ENCODE measurements at regions not wholly inside any gene's neighbourhood (a gene's known extent, or its start where the extent isn't known, plus 50 kb on each side); places are given as distances from the start of the nearest gene placed in this dataset.

DNA sequence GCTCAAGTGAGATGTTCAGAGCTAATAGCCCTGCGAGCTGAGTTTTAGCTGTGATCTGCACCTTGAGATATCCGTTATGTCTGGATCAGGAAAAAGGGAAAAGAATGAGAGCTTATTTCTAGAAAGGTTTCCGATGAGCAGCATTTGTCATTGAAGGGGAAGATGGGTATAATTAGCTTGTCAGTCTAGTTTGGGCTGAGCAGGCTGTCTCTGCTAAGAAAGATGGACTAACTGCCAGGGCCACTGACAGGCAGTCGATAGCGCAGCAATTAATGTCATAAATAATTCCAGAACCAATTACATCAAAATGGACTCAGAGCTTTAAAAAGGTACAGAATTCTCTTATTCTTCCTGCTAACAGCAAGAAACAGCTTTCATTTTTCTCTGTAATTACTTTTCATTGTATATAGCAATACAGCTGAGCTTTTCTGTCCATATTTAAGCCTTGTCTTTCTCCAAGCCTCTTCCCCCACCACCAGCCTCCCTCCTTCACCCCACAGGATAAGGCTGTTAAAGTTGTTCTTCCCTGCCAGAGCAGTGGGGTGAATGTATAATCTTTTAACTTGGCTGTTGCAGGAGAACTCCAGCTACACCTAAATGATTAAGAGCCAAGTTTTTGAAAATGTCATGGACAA is 1006.5 kb downstream of the KCNMA1 start:
- H3K4me2 ChIP-seq (ENCODE audit: low read length), result no peak overlapping the region
- H3K9ac ChIP-seq, result no peak overlapping the region
- no peaks in the 10 kb centered on the region for H3K27me3 ChIP-seq (ENCODE audit: control insufficient read depth, insufficient read depth, low read length)

GRCh38 chr10:76628801-76629200 is 1008.8 kb downstream of the KCNMA1 start:
- H3K4me3 ChIP-seq (ENCODE audit: low read depth, low read length), result no peak overlapping the region
- no peak overlapping the region for H2AFZ ChIP-seq
- no peaks in the 10 kb centered on the region for H3K9me3 ChIP-seq (ENCODE audit: control insufficient read depth, low read length)
- no peaks in the 10 kb centered on the region for H3K79me2 ChIP-seq
- H3K36me3 ChIP-seq (ENCODE audit: control insufficient read depth, insufficient read depth, low read length), result no peaks in the 10 kb centered on the region
- TF ChIP-seq CTCF (IDR thresholded peaks at IDR 0.05), result no peak
- no peak overlapping the region for H3K27ac ChIP-seq
- no peak overlapping the region for H3K4me2 ChIP-seq (ENCODE audit: low read length)
- H3K27me3 ChIP-seq (ENCODE audit: control insufficient read depth, insufficient read depth, low read length), result no peaks in the 10 kb centered on the region
- H3K9ac ChIP-seq, result no peak overlapping the region
- H3K4me1 ChIP-seq, result no peaks in the 10 kb centered on the region

More for the DNA sequence above, 1006.5 kb downstream of the KCNMA1 start:
- Histone ChIP-seq H3K36me3 (ENCODE audit: control insufficient read depth, insufficient read depth, low read length) (no peaks in the 10 kb centered on the region), H3K27ac (no peak overlapping the region), H3K4me3 (ENCODE audit: low read depth, low read length) (no peak overlapping the region), H2AFZ (no peak overlapping the region), H3K9me3 (ENCODE audit: control insufficient read depth, low read length) (no peaks in the 10 kb centered on the region), H3K79me2 (no peaks in the 10 kb centered on the region), H3K4me1 (no peaks in the 10 kb centered on the region)
- no peak for TF ChIP-seq CTCF (IDR thresholded peaks at IDR 0.05)

GRCh38 chr10:76626386-76626785 is 1011.2 kb downstream of the KCNMA1 start:
- H3K79me2 ChIP-seq, result no peaks in the 10 kb centered on the region
- H3K4me3 ChIP-seq (ENCODE audit: low read depth, low read length), result no peak overlapping the region
- H3K4me2 ChIP-seq (ENCODE audit: low read length), result no peak overlapping the region
- no peak for TF ChIP-seq CTCF (IDR thresholded peaks at IDR 0.05)
- H3K9me3 ChIP-seq (ENCODE audit: control insufficient read depth, low read length), result no peaks in the 10 kb centered on the region
- H3K27ac ChIP-seq, result no peak overlapping the region
- no peaks in the 10 kb centered on the region for H3K36me3 ChIP-seq (ENCODE audit: control insufficient read depth, insufficient read depth, low read length)
- no peak overlapping the region for H2AFZ ChIP-seq
- no peaks in the 10 kb centered on the region for H3K27me3 ChIP-seq (ENCODE audit: control insufficient read depth, insufficient read depth, low read length)
- no peaks in the 10 kb centered on the region for H3K4me1 ChIP-seq
- no peak overlapping the region for H3K9ac ChIP-seq

DNA sequence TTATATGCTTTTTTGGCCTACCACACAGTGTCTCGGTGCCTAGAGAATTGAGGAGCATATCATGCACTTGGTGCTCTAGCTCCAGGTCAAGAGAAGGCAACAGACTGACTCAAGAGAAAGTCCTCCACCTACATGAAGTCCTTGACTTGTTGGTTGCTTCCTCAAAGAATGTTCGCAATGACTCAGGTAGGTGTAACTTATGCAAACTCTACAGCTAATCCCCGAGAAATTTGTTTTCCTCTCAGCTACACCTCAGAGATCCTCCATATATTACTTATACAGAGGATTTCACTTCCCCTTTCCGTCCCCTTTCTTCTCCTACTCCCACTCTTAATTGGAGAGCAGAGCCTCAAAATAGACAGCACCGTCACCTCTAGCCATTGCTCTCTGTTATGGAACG is 1013.1 kb downstream of the KCNMA1 start:
- no peaks in the 10 kb centered on the region for H3K79me2 ChIP-seq
- TF ChIP-seq CTCF (IDR thresholded peaks at IDR 0.05), result no peak

More for the DNA sequence above, 1013.1 kb downstream of the KCNMA1 start:
- Histone ChIP-seq H2AFZ (no peak overlapping the region), H3K4me2 (ENCODE audit: low read length) (no peak overlapping the region), H3K9ac (no peak overlapping the region), H3K4me1 (no peaks in the 10 kb centered on the region), H3K9me3 (ENCODE audit: control insufficient read depth, low read length) (no peaks in the 10 kb centered on the region), H3K27ac (no peak overlapping the region), H3K4me3 (ENCODE audit: low read depth, low read length) (no peak overlapping the region), H3K27me3 (ENCODE audit: control insufficient read depth, insufficient read depth, low read length) (no peaks in the 10 kb centered on the region), H3K36me3 (ENCODE audit: control insufficient read depth, insufficient read depth, low read length) (no peaks in the 10 kb centered on the region)

All from parathyroid adenoma (tissue), 2 donors.